Esophagus (tissue), 2 donors: ENCODE measurements at regions not wholly inside any gene's neighbourhood (a gene's known extent, or its start where the extent isn't known, plus 50 kb on each side); places are given as distances from the start of the nearest gene placed in this dataset.

Source experiments
- H3K27ac ChIP-seq, 2 donors: one replicate each; pipeline ENCODE4 v1.5.1; 2013; ENCODE audit warnings: low read depth in 2 of 2, mild to moderate bottlenecking in 2 of 2, inconsistent platforms in 1 of 2, low read length in 1 of 2, moderate library complexity in 1 of 2
- H3K27me3 ChIP-seq, 2 donors: one replicate each; pipeline ENCODE4 v1.6.1; 2013; ENCODE audit warnings: low read length in 2 of 2, control low read depth in 1 of 2, mild to moderate bottlenecking in 1 of 2; ENCODE audit not compliant: insufficient read depth in 2 of 2, control insufficient read depth in 1 of 2
- H3K36me3 ChIP-seq, 2 donors: one replicate each; pipeline ENCODE4 v1.6.1; 2013; ENCODE audit warnings: low read length in 1 of 2; ENCODE audit not compliant: control insufficient read depth in 2 of 2, insufficient read depth in 2 of 2
- H3K4me1 ChIP-seq, 2 donors: one replicate each; pipeline ENCODE4 v1.6.1; 2013; ENCODE audit warnings: low read length in 1 of 2; ENCODE audit not compliant: control insufficient read depth in 2 of 2, insufficient read depth in 2 of 2
- H3K4me3 ChIP-seq, 2 donors: one replicate each; pipeline ENCODE4 v1.5.1; 2013; ENCODE audit warnings: low read length in 2 of 2, mild to moderate bottlenecking in 2 of 2, low read depth in 1 of 2, moderate library complexity in 1 of 2
- H3K9me3 ChIP-seq, 2 donors: one replicate each; pipeline ENCODE4 v1.6.1; 2013; ENCODE audit warnings: mild to moderate bottlenecking in 2 of 2, low read depth in 1 of 2, low read length in 1 of 2, moderate library complexity in 1 of 2; ENCODE audit not compliant: control insufficient read depth in 2 of 2, insufficient read depth in 1 of 2
- WGBS, 2 donors: extraction: QIAGEN DNeasy Blood & Tissue Kit; methylation state at CpG; one replicate each; pipeline ENCODE4 v1.1.7; 2013; 5-methylcytosine and 5-hydroxymethylcytosine counted together
- donor health status: healthy with polysubstance abuse.
- donor health status: Bipolar disorder and iron deficiency.

- no peaks in the 10 kb centered on the region for H3K27me3 ChIP-seq
- 78 to 81% methylated on average over 15 of the region's 15 CpGs for WGBS, 2 donors
- no peaks in the 10 kb centered on the region for H3K9me3 ChIP-seq
- no peak overlapping the region for H3K4me3 ChIP-seq
- no peak overlapping the region for H3K27ac ChIP-seq
- H3K4me1 ChIP-seq, result no peaks in the 10 kb centered on the region
- no peaks in the 10 kb centered on the region for H3K36me3 ChIP-seq
These were observed 455.0 kb upstream of the CLINT1 start for GRCh38 chr5:158313733-158314464.

- H3K4me1 ChIP-seq, result no peaks in the 10 kb centered on the region
- no peak overlapping the region for H3K4me3 ChIP-seq
- no peaks in the 10 kb centered on the region for H3K27me3 ChIP-seq
- WGBS, 2 donors, result 83 to 86% methylated on average over 12 of the region's 12 CpGs
- no peaks in the 10 kb centered on the region for H3K36me3 ChIP-seq
- H3K9me3 ChIP-seq, result no peaks in the 10 kb centered on the region
- H3K27ac ChIP-seq, result no peak overlapping the region
These were observed 454.2 kb upstream of the CLINT1 start for GRCh38 chr5:158313027-158313732.

- H3K27ac ChIP-seq, result no peak overlapping the region
- WGBS, 2 donors, result 76 to 77% methylated on average over 6 of the region's 6 CpGs
- no peaks in the 10 kb centered on the region for H3K4me1 ChIP-seq
- no peaks in the 10 kb centered on the region for H3K36me3 ChIP-seq
- H3K4me3 ChIP-seq, result no peak overlapping the region
- H3K9me3 ChIP-seq, result no peaks in the 10 kb centered on the region
- H3K27me3 ChIP-seq, result no peaks in the 10 kb centered on the region
These were observed 450.3 kb upstream of the CLINT1 start for GRCh38 chr5:158309088-158309807.

- Histone ChIP-seq H3K27me3 (no peaks in the 10 kb centered on the region), H3K9me3 (no peaks in the 10 kb centered on the region), H3K36me3 (no peaks in the 10 kb centered on the region), H3K4me3 (no peak overlapping the region), H3K27ac (no peak overlapping the region), H3K4me1 (no peaks in the 10 kb centered on the region)
- 73 to 74% methylated on average over 6 of the region's 6 CpGs for WGBS, 2 donors
These were observed 449.6 kb upstream of the CLINT1 start for GRCh38 chr5:158308429-158309025.

GRCh38 chr5:158305861-158306260 is 446.9 kb upstream of the CLINT1 start:
- no peaks in the 10 kb centered on the region for H3K9me3 ChIP-seq
- no peaks in the 10 kb centered on the region for H3K36me3 ChIP-seq
- H3K27me3 ChIP-seq, result no peaks in the 10 kb centered on the region
- no peak overlapping the region for H3K27ac ChIP-seq
- no peaks in the 10 kb centered on the region for H3K4me1 ChIP-seq
- H3K4me3 ChIP-seq, result no peak overlapping the region
- WGBS, 2 donors, result 72 to 78% methylated on average over 1 of the region's 1 CpG

GRCh38 chr5:158304607-158305006 is 445.7 kb upstream of the CLINT1 start:
- Histone ChIP-seq H3K36me3 (no peaks in the 10 kb centered on the region), H3K27me3 (no peaks in the 10 kb centered on the region), H3K4me1 (no peaks in the 10 kb centered on the region), H3K9me3 (no peaks in the 10 kb centered on the region), H3K4me3 (no peak overlapping the region), H3K27ac (no peak overlapping the region)
- 65 to 87% methylated on average over 2 of the region's 2 CpGs for WGBS, 2 donors

GRCh38 chr5:158303883-158304282 is 444.9 kb upstream of the CLINT1 start:
- no peaks in the 10 kb centered on the region for H3K4me1 ChIP-seq
- H3K27ac ChIP-seq, result no peak overlapping the region
- H3K27me3 ChIP-seq, result no peaks in the 10 kb centered on the region
- no peaks in the 10 kb centered on the region for H3K9me3 ChIP-seq
- H3K36me3 ChIP-seq, result no peaks in the 10 kb centered on the region
- no peak overlapping the region for H3K4me3 ChIP-seq
- 90 to 92% methylated on average over 1 of the region's 1 CpG for WGBS, 2 donors

GRCh38 chr5:158303275-158303674 is 444.3 kb upstream of the CLINT1 start:
- Histone ChIP-seq H3K36me3 (no peaks in the 10 kb centered on the region), H3K4me3 (no peak overlapping the region)
- 53 to 57% methylated on average over 3 of the region's 3 CpGs for WGBS, 2 donors

GRCh38 chr5:158302029-158302428 is 443.1 kb upstream of the CLINT1 start:
- WGBS, 2 donors, result 73 to 85% methylated on average over 2 of the region's 2 CpGs

More at GRCh38 chr5:158303275-158303674, 444.3 kb upstream of the CLINT1 start:
- no peaks in the 10 kb centered on the region for H3K4me1 ChIP-seq
- no peak overlapping the region for H3K27ac ChIP-seq
- no peaks in the 10 kb centered on the region for H3K27me3 ChIP-seq
- no peaks in the 10 kb centered on the region for H3K9me3 ChIP-seq

More at GRCh38 chr5:158302029-158302428, 443.1 kb upstream of the CLINT1 start:
- Histone ChIP-seq H3K27me3 (no peaks in the 10 kb centered on the region), H3K36me3 (no peaks in the 10 kb centered on the region), H3K4me1 (no peaks in the 10 kb centered on the region), H3K27ac (no peak overlapping the region), H3K9me3 (no peaks in the 10 kb centered on the region), H3K4me3 (no peak overlapping the region)
